HG03139 (cell line): ENCODE measurements at regions not wholly inside any gene's neighbourhood (a gene's known extent, or its start where the extent isn't known, plus 50 kb on each side); places are given as distances from the start of the nearest gene placed in this dataset.

Source experiments
- ATAC-seq: cut with Tn5 transposase; IDR thresholded peaks from one replicate; pipeline ENCODE4 v1.9.1; 2021; ENCODE audit not compliant: unreplicated experiment

GRCh38 chr6:4563156-4563555 is 213.0 kb upstream of the CDYL start:
- no peak for ATAC-seq

- ATAC-seq: no peak
Observed at GRCh38 chr6:4561773-4562400, 214.3 kb upstream of the CDYL start.

GRCh38 chr6:4561078-4561435 is 215.1 kb upstream of the CDYL start:
- no peak for ATAC-seq

- no peak for ATAC-seq
Observed at GRCh38 chr6:4560221-4561077, 215.8 kb upstream of the CDYL start.

- ATAC-seq: no peak
Observed at GRCh38 chr6:4559281-4559875, 216.8 kb upstream of the CDYL start.

GRCh38 chr6:4554645-4555044 is 221.6 kb upstream of the CDYL start:
- no peak for ATAC-seq

- no peak for ATAC-seq
Observed at GRCh38 chr6:4553387-4553786, 222.8 kb upstream of the CDYL start.

- ATAC-seq: no peak
Observed at GRCh38 chr6:4550227-4550597, 226.0 kb upstream of the CDYL start.

GRCh38 chr6:4549556-4550226 is 226.5 kb upstream of the CDYL start:
- ATAC-seq: no peak

GRCh38 chr6:4545893-4546292 is 230.3 kb upstream of the CDYL start:
- ATAC-seq: no peak

- no peak for ATAC-seq
Observed at GRCh38 chr6:4543596-4543995, 232.6 kb upstream of the CDYL start.

GRCh38 chr6:4533576-4533975 is 242.6 kb upstream of the CDYL start:
- no peak for ATAC-seq

- no peak for ATAC-seq
Observed at GRCh38 chr6:4531406-4531805, 244.8 kb upstream of the CDYL start.

- no peak for ATAC-seq
Observed at GRCh38 chr6:4522453-4522852, 253.8 kb upstream of the CDYL start.

GRCh38 chr6:4521070-4521469 is 255.1 kb upstream of the CDYL start:
- ATAC-seq: no peak

GRCh38 chr6:4518506-4518905 is 257.7 kb upstream of the CDYL start:
- no peak for ATAC-seq

GRCh38 chr6:4516206-4516605 is 260.0 kb upstream of the CDYL start:
- ATAC-seq: no peak

- ATAC-seq: no peak
Observed at GRCh38 chr6:4513561-4513960, 262.6 kb upstream of the CDYL start.

- no peak for ATAC-seq
Observed at GRCh38 chr6:4512051-4512471, 264.1 kb upstream of the CDYL start.

GRCh38 chr6:4511641-4512020 is 264.6 kb upstream of the CDYL start:
- ATAC-seq: no peak

GRCh38 chr6:4510906-4511640 is 265.1 kb upstream of the CDYL start:
- no peak for ATAC-seq
